ENCODE measurements at regions not wholly inside any gene's neighbourhood (a gene's known extent, or its start where the extent isn't known, plus 50 kb on each side); places are given as distances from the start of the nearest gene placed in this dataset.

DNA sequence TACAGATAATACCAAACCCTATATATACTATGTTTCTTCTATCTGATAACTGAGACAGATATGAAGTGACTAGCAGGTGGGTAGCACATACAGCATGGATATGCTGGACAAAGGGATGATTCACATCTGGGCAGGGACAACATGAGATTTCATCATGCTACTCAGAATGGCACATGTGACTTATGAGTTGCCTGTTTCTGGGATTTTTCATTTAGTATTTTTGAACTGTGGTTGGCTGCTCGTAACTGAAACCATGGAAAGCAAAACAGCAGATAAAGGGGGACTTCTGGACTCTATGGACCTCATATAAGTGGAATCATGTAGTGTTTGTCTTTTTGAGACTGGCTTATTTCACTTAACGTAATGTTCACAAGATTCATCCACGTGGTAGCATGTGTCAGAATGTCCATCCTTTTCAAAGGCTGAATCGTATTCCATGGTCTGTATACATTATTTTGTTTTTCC lies 883.0 kb downstream of the TBC1D22A start:
- DNase-seq: no peak

DNA sequence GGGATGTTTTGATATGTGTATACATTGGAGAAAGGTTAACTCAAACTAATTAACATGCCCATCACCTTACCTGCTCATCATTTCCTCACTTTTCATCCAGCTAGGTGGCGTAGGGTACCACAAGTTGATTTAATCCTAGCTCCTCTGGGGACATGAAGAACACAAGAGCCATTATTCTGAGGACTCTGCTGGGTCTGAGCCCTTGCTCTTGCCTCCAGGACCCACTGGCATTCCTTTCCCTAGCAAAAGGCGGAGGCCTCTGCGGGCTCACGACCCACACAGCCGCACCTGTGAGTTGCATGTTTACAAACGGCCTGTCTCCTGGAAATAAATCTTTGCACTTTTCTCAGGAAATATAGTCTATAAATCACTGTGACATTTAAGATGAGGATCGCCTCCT lies 871.9 kb downstream of the TBC1D22A start:
- no peak for DNase-seq

DNA sequence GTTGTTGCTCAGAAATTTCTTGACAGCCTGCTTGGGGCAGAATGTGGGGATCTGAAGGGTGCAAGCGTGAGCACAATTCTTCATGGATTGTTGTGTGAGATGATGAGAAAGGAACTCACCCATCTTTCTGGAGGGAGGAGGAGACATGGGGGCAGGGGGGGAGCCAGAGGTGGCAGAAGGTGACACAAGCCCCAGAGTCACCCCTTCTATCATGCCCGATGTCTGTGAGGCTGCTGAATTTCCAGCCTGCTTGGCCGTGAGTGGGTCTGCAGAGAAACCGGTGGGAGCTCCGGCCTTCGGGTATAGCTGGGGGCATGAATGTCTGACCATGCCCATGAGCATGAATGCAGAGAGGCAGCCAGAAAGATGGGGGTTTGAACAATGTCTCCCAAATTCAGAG lies 870.7 kb downstream of the TBC1D22A start:
- no peak for DNase-seq

DNA sequence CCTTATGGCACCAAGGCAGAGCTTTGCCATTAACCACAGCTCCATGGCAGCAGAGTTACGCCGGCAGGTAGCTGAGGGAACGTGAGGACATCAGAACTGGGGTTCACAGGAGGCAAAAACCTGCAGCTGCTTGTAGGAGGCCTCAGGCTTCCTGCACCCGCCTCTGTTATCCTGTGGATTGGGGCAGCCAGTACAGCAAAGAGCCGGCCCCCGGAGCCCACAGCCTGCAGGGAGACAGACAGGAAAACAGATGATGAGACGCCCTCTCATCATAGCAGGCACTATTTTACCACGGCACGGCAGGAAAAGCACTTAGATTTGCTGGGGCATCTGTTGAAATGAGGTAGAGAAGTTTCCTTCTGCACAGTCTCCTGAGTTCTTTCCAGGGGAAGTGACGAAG lies 870.3 kb downstream of the TBC1D22A start:
- DNase-seq: no peak

DNA sequence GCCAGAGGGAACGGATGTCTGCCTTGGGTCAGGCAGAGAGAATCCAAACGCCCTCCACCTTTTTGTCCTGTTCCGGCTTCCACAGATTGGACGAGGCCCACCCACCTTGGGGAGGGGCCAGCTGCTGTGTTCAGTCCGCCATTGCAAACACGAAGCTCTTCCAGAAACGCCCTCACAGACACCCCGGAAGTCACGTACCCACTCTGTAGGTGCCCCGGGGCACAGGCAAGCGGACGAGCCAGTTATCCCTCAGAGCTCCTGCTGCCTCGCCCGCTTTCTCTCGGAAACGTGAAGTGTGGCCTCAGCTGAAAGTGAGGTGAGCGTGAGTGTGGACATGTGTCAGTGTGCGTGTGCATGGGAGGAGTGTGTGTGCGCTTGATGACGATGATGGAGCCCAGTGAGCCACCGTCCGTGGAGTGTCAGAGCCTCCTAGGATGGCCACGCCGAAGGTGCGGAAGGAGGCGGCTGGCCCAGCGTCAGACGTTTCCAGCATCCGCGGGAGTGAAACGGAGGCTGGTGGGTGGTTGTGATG lies 869.2 kb downstream of the TBC1D22A start:
- no peak for DNase-seq

DNA sequence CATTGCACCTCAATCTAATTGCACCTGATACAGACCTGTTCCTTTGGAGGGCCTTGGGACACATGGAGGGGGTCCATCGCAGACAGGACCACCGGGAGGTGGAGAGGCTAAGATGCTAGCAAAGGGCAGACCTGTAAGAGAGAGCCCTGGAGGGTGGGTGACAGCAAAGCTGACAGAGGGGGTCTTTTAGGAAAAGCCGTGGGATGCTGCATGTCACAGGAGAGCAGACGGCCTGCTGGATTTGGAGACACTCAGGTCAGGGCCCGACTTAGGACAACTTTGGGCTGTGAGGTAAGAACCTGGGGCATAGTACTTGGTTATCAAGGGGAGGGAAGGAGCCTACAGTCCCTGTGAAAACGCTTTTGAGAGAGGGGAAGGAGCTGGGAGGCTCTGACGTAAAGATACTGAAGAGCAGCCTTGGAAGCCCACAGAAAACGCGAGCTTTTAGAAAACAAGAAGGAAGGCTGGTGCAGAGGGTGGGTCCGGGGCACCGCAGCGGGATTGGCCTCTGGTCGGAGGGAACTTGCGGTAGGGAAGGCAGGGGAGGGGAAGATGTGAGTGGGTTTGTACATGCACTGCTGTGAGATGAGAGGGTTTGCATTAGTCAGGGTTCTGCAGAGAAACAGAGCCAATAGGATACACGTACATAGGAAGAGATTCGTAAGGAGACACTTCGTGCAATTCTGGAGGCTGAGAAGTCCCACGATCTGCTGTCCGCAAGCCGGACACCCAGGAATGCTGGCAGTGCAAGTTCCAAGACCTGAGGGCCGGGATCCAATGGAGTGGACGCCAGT lies 868.5 kb downstream of the TBC1D22A start:
- no peak for DNase-seq

DNA sequence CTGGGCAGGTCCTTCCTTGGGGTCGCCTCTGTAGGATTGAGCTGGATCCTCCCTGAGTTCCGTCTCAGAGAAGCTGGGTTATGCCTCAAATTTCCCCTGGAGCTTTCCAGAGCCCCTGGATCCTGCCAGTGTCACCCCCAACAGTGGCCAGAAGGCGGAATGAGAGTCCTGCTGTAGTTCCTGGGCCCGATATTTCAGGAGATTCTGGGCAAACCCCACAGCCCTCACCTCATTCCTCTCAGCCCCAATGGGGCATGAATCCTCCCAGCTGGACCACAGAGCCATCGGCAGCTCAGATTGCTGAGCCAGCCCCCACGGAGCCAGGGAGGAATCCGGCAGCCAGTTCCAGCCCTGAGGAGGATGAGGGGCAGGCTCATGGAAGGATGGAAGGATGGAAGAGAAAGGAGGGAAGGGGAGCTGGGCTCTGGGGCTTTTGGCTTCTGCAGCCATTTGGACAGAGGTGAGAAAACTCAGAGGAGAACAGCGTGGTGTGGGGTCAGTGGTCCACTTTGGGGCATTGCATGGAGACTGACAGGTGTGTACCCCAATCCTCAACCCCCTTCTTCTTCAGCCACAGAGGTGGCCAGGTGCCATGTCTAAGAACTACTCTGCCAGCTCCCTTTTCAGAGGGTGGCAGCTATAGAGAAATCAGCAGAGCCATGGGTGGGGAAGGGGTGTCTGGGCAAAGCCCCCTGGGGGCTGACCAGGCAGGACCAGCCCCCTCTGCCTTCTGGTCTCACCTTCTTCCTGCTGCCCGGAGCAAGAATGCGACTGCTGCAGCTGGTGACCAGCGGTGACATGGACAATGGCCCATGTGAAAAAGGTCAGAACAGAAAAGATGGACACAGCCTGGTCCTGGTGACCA lies 867.6 kb downstream of the TBC1D22A start:
- no peak for DNase-seq

DNA sequence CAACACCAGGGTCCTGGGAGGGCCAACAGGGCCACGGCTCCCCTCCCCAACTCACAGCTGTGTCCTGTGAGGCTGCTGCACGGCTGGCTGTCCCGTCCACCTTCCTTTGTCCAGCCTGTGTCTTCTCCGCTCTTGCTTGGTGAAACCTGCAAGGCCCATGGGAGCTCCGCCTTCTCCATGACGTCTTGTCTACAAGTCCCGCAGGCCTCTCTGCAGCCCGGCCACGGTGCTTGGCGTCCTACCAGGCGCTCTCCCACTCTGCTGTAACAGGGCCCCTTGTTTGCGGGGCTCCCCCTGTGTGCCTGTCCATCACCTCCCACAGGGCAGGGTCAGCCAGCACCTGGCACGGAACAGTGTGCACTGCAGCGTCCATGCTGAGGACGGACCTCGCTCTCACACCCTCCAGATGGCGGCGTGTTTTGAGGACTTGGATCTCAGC lies 866.8 kb downstream of the TBC1D22A start:
- no peak for DNase-seq

DNA sequence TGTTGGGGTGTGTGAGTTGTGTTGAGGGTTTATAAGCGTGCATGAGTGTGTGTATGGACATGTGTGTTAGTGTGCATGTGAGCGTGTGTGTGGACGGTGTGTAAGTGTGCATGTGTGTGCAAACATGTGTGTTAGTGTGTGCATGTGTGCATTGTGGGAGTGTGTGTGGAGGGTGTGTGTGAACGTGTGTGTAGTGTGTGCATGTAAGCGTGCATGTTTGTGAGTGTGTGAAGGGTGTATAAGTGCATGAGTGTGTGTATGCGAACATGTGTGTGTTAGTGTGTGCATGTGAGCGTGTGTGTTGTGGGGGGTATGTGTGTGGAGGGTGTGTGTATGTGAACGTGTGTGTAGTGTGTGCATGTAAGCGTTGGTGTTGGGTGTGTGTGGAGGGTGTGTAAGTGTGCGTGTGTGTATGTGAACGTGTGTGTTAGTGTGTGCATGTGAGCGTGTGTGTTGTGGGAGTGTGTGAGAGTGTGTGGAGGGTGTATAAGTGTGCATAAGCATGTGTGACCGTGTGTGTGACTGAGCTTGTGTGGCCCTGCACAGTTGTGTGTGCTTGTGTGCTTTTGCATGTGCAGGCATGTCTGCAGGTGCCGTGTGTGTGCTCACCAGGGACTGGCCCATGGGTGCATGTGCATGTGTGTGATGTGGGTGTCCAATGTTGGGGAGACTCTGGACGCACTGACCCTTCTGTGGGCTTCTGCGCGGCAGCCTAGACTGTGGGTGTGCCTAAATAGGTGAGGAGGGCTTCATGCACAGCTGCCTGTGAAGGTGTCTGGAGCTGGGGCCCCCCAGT lies 866.2 kb downstream of the TBC1D22A start:
- DNase-seq: no peak

DNA sequence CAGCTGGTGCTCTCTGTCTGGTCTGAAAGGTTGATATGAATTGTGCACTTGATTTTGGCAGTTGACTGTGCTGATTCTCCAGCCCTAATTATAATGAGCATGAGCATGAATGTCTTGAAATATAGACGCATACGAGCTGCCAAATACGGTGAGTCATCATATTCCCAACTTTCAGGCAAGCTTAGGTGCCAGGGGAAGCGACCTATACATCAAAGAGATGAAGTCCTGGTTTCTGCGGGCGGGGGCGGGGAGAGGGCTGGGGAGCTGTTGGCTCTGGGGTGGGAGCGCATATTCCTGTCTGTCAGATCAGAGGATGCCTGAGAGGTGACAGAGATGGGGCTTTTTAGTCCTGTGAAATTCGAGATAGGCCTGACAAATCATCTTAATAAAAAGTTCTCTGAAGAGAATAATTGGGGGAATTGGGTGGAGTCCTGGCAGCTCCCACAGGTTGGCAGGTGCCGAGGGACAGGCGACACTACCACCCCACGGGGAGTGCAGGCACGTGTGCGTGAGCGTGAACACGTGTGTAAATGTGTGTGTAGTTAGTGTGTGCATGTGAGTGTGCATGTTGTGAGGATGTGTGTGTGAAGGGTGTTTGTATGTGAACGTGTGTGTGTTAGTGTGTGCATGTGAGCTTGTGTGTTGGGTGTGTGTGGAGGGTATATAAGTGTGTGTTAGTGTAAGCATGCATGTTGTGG lies 865.3 kb downstream of the TBC1D22A start:
- no peak for DNase-seq

DNA sequence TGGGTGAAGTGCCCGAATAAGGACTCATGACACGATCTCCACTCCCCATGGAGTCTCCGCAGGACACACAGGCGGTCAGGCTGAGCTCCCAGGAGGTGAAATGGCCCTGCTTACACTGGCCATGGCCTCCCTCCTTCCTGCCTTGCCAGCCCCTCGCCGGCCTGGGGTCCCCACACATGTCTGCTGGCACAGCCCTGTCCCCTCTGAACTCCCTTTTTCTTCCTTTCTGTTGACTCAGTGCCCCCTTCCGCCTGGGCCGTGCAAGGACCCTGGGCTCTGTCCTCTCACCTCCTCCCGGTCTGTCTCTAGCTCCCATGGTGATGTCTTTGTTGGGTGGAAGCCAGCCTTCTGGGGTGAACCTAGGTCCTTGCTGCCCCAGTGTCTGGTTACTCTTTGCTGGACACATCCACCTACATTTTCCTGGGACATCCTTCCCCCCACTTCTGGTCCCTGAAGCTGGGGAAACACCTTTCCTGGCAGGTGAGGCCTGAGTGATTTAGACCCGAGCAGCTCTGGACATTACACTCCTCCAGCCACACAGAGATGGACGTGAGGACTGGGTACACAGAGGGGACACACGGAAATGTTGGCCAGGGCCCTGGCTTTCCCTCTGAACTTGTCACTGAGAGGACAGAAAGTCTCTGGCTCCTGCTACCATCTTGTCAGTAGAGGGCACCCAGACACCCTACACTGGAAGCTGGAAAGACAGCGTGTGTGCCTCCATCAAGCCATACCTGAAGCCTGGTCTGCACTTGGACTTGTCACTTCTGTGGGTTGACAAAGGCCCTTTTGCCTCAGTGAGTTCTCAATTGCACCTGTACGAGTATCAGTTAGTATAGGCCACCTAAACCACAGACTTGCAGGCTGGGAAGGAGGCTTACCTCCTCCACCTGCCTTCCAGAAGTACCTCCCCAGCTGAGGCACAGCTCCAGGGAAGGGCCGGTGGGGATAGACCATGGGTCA lies 864.3 kb downstream of the TBC1D22A start:
- peak in 1 of 56 donors; percentile 4 for DNase-seq

DNA sequence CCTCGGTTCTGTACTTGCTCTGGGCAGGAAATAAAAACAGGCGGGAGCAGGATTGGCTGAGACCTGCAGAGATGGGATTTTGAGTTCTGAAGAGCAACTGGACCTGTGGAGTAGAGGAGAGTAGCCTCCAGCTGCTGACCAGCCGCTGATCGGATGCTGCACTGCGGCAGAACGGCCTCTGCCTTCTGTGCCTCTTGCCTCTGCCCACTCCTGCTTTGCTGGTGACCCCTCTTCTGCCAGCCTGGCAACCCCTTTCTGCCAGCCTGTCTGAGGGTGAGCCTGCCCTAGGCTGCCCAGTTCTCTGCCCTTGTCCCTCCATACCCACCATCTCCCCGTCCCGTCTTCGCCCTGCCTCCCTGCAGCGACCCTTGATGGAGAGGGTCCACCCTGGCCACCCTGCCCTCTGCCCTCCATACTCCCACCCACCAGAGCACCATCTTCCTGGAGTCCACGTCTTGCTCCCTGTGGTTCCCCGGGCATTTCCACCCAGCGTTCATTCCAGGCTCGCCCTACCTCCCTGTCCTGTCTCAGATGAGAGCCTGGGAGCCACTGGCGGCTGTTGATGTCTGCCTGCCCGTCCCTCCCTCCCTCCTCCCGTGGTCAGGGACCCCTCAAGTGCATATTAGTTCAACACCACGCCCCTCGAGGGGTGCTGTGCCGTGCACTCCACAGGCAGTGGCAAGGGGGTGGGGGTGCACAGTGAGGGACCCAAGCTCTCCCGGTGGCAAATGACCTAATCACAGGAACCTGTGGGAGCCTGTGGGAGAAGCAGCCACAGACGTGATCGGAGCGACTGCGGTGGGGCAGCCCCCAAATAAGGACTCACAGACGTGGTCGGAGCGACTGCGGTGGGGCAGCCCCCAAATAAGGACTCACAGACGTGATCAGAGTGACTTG lies 863.3 kb downstream of the TBC1D22A start:
- DNase-seq: no peak

DNA sequence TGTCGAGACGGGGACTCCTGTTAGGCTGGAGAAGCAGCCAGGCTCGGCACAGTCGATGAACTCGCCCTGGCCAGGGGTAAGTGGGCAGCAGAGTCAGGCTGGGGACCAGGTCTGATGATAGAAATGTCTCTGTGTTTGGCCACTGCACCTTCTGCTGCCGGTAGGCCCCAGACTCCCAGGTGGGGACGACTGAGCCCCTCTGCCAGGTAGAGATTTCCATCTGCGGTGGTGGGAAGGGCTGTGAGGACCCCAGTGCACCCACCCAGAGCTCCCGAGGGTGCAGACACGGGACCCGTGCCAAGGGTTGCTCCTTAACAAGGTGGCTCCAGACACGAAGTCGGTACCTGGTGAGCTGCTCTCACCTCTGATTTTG lies 862.5 kb downstream of the TBC1D22A start:
- no peak for DNase-seq

DNA sequence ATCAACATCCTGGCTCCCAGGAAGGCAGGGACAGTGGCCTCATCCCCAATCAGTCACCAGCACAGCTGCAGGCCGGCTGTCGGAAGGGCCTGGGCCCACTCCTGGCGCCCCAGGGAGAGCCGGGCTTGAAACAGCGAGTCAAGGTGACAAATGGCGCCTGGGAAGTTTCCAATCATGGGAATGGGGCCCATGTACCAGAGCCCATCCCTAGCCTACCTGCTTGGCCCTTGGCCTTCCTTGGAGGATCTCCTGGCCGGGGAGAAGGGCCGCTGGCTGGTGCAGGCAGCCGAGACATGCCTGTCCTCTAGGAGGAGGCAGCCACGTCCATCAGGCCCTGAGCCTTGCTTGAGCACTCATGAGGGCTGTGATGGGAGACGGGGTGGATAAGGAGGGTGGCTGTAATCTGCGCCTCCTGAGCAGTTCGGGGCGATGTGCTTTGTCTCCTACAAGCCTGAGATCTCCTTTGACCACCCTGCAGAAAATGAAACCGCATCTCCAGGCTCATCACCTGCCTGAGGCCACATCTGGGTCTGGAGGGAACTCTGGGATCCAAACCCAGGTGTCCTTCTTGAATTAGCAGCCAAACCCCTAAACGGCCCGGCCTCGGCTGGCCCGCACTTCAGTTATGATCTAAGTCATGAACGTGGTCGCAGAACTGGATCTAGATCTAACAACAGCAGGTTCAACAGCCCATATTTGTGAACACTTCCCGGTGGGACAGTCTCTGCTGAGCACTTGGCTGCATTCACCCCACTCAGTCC lies 862.0 kb downstream of the TBC1D22A start:
- no peak for DNase-seq

DNA sequence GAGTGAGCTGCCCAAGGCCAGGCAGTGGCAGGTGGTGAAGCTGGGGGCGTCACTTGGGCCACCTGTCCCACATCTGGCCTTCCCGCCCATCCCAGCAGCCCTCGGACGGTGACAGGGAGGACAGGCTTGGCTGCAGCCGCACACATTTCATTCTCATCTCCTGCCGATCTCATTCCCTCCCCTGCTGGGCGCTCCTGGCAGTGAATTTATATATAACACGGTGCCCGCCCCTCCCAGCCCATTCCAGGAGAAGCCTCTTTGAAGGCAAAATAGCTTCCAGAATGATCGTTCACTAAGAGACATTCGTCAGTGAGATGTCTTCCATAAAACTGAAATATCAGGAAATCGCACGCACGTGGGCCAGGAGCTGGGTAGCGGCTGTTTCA lies 861.3 kb downstream of the TBC1D22A start:
- no peak for DNase-seq

DNA sequence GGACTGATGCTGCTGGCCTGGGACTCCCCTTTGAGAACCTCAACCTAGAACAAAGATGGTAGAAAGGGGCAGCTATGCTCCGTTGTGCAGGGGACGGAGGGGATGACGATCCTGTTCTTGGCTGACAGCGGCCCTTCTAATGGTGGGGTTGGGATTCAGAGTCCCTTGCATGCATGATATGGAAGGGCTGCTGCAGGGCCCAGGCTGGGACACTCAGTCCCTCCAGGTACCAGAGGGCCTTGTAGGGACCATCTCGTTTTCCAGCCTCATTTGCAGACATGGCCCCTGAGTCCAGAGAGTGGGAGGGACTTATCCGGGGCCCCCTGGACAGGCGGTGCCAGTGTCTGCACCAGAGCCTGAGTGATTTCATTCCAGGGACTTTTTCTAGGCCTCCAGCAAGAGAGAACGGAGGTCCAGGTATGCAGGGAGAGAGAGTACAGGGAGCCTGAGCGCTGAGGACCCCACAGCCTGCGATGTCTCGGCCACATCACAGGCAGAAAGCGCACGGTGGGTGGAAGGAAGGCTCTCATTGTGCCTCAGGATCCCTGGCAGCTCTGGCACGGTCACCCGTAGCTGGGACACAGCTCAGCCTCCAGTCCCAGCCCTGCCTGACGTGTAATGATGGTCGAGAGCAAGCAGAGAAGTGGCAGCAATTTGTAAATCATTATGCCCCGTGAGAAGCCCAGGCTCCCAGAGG lies 860.8 kb downstream of the TBC1D22A start:
- no peak for DNase-seq

DNA sequence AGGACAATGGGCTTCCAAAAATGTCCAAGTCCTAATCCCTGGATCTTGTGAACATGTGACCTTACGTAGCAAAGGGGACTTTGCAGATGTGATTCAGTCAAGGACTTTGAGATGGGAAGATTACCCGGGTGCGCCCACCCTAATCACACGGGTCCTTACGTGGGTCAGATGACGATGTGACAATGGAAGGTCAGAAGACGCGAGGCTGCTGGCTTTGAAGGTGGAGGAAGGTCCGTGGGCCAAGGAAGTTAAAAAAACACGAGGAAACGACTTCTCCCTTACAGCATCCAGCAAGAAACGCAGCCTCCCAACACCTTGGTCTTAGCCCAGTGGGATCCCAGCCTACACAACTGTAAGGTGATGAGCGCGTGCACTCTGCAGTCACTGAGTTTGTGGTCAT lies 860.1 kb downstream of the TBC1D22A start:
- no peak for DNase-seq
